ENCODE measurements at regions not wholly inside any gene's neighbourhood (a gene's known extent, or its start where the extent isn't known, plus 50 kb on each side); places are given as distances from the start of the nearest gene placed in this dataset.

DNA sequence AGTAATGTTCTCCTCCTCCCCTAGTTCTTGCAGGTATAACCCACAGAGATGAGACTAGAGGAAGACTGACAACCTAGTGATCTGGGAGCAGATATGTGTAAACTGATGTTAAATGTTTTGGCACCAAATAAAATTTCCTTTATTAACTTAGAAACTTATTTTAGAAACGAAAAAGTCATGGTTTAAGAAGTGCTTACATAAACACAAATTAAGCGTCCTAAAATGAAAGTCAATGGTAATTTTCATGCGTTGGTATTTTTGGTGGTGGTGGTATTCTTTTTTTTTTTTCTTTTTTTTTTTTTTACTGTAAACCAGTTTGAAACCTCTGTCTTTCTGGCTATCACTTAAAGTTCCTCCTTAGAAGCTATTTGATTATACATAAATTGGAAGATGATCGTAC, 1438.1 kb upstream of the TENM3 start:
- no peak overlapping the region for H3K4me2 ChIP-seq (ENCODE audit: low read length, poor library complexity, severe bottlenecking)
- WGBS = 67% methylated on average over 3 of the region's 4 CpGs

DNA sequence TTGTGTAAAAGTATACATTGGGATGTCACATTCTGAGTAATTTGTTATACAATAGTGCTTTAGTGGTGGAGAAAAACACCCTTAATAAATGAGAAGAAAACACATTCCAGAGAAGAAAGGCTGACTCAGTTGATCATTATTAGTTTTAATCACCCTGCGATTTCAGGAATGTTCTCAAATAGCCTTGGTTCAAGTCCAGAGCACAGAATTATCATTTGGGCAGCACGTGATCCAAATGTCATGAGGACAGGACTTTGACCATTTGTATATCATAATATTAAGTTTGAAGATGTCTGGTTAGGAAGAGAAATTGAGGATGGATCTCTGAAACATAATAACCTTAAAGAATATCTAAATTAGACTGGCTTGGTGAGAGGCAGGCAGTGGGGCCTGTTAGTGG, 1434.3 kb upstream of the TENM3 start:
- Histone ChIP-seq H3K27ac (ENCODE audit: low read length, poor library complexity, severe bottlenecking) (no peak overlapping the region), H2BK120ac (ENCODE audit: low read depth, low read length) (no peak overlapping the region), H3K9ac (ENCODE audit: low read length) (no peak overlapping the region), H3K9me3 (ENCODE audit: control insufficient read depth, low read length) (no peaks in the 10 kb centered on the region), H2BK5ac (ENCODE audit: low read depth, low read length, poor library complexity, severe bottlenecking) (no peak overlapping the region), H3K4me1 (ENCODE audit: control insufficient read depth, insufficient read depth, low read depth, low read length) (no peaks in the 10 kb centered on the region), H4K8ac (ENCODE audit: low read length) (no peak overlapping the region), H3K36me3 (ENCODE audit: control insufficient read depth in 1 of 2, insufficient read depth in 2 of 2, low read depth in 1 of 2, low read length in 2 of 2) (no peaks in the 10 kb centered on the region), H4K91ac (ENCODE audit: low read length) (no peak overlapping the region), H2AK5ac (ENCODE audit: low read length, severe bottlenecking) (no peak overlapping the region), H2BK15ac (ENCODE audit: low read depth, poor library complexity, severe bottlenecking) (no peak overlapping the region), H3K14ac (ENCODE audit: low read length in 2 of 2) (no peak overlapping the region), H3K79me1 (replicated peaks; ENCODE audit: low read length, poor library complexity, severe bottlenecking) (no peaks in the 10 kb centered on the region), H2BK12ac (ENCODE audit: low read length in 2 of 2) (no peak overlapping the region), H2AFZ (ENCODE audit: low read depth, low read length) (no peak overlapping the region), H3K4me2 (ENCODE audit: low read length, poor library complexity, severe bottlenecking) (no peak overlapping the region), H3K18ac (ENCODE audit: low read depth in 1 of 2, low read length in 2 of 2) (no peak overlapping the region), H3K4me3 (ENCODE audit: insufficient read depth in 1 of 2, low read depth in 1 of 2, low read length in 2 of 2) (no peak overlapping the region), H3K27me3 (ENCODE audit: control insufficient read depth in 1 of 2, insufficient read depth in 1 of 2, low read length in 2 of 2) (no peaks in the 10 kb centered on the region), H3K4ac (ENCODE audit: low read depth in 1 of 2, low read length in 2 of 2) (no peak overlapping the region), H3K23ac (ENCODE audit: low read length in 2 of 2) (no peak overlapping the region)
- DNase-seq = no peak
- WGBS = 92% methylated on average over 2 of the region's 2 CpGs

More for the DNA sequence above, 1438.1 kb upstream of the TENM3 start:
- no peaks in the 10 kb centered on the region for H3K4me1 ChIP-seq (ENCODE audit: control insufficient read depth, insufficient read depth, low read depth, low read length)
- H3K4ac ChIP-seq (ENCODE audit: low read depth in 1 of 2, low read length in 2 of 2) = no peak overlapping the region
- no peak overlapping the region for H2BK15ac ChIP-seq (ENCODE audit: low read depth, poor library complexity, severe bottlenecking)
- H2BK120ac ChIP-seq (ENCODE audit: low read depth, low read length) = no peak overlapping the region
- H3K27me3 ChIP-seq (ENCODE audit: control insufficient read depth in 1 of 2, insufficient read depth in 1 of 2, low read length in 2 of 2) = no peaks in the 10 kb centered on the region
- DNase-seq = no peak
- no peaks in the 10 kb centered on the region for H3K36me3 ChIP-seq (ENCODE audit: control insufficient read depth in 1 of 2, insufficient read depth in 2 of 2, low read depth in 1 of 2, low read length in 2 of 2)
- no peak overlapping the region for H2AFZ ChIP-seq (ENCODE audit: low read depth, low read length)
- no peak overlapping the region for H3K14ac ChIP-seq (ENCODE audit: low read length in 2 of 2)
- no peak overlapping the region for H3K27ac ChIP-seq (ENCODE audit: low read length, poor library complexity, severe bottlenecking)
- no peak overlapping the region for H3K9ac ChIP-seq (ENCODE audit: low read length)
- no peaks in the 10 kb centered on the region for H3K79me1 ChIP-seq (replicated peaks; ENCODE audit: low read length, poor library complexity, severe bottlenecking)
- no peak overlapping the region for H4K8ac ChIP-seq (ENCODE audit: low read length)
- no peak overlapping the region for H3K23ac ChIP-seq (ENCODE audit: low read length in 2 of 2)
- no peak overlapping the region for H2AK5ac ChIP-seq (ENCODE audit: low read length, severe bottlenecking)
- no peak overlapping the region for H3K18ac ChIP-seq (ENCODE audit: low read depth in 1 of 2, low read length in 2 of 2)
- H4K91ac ChIP-seq (ENCODE audit: low read length) = no peak overlapping the region
- H3K4me3 ChIP-seq (ENCODE audit: insufficient read depth in 1 of 2, low read depth in 1 of 2, low read length in 2 of 2) = no peak overlapping the region
- no peaks in the 10 kb centered on the region for H3K9me3 ChIP-seq (ENCODE audit: control insufficient read depth, low read length)
- H2BK5ac ChIP-seq (ENCODE audit: low read depth, low read length, poor library complexity, severe bottlenecking) = no peak overlapping the region
- H2BK12ac ChIP-seq (ENCODE audit: low read length in 2 of 2) = no peak overlapping the region

- H3K4me3 ChIP-seq (ENCODE audit: insufficient read depth in 1 of 2, low read depth in 1 of 2, low read length in 2 of 2) = no peak overlapping the region
- H3K4me2 ChIP-seq (ENCODE audit: low read length, poor library complexity, severe bottlenecking) = no peak overlapping the region
- no peak overlapping the region for H3K18ac ChIP-seq (ENCODE audit: low read depth in 1 of 2, low read length in 2 of 2)
- H2BK15ac ChIP-seq (ENCODE audit: low read depth, poor library complexity, severe bottlenecking) = no peak overlapping the region
- H2BK5ac ChIP-seq (ENCODE audit: low read depth, low read length, poor library complexity, severe bottlenecking) = no peak overlapping the region
- H3K9me3 ChIP-seq (ENCODE audit: control insufficient read depth, low read length) = no peaks in the 10 kb centered on the region
- no peaks in the 10 kb centered on the region for H3K79me1 ChIP-seq (replicated peaks; ENCODE audit: low read length, poor library complexity, severe bottlenecking)
- no peaks in the 10 kb centered on the region for H3K36me3 ChIP-seq (ENCODE audit: control insufficient read depth in 1 of 2, insufficient read depth in 2 of 2, low read depth in 1 of 2, low read length in 2 of 2)
- no peak overlapping the region for H2BK120ac ChIP-seq (ENCODE audit: low read depth, low read length)
- WGBS = 94% methylated on average over 4 of the region's 4 CpGs
- H3K14ac ChIP-seq (ENCODE audit: low read length in 2 of 2) = no peak overlapping the region
- H2BK12ac ChIP-seq (ENCODE audit: low read length in 2 of 2) = no peak overlapping the region
- no peaks in the 10 kb centered on the region for H3K27me3 ChIP-seq (ENCODE audit: control insufficient read depth in 1 of 2, insufficient read depth in 1 of 2, low read length in 2 of 2)
- no peak overlapping the region for H3K27ac ChIP-seq (ENCODE audit: low read length, poor library complexity, severe bottlenecking)
- H3K4ac ChIP-seq (ENCODE audit: low read depth in 1 of 2, low read length in 2 of 2) = no peak overlapping the region
- no peak overlapping the region for H4K91ac ChIP-seq (ENCODE audit: low read length)
- no peak overlapping the region for H3K23ac ChIP-seq (ENCODE audit: low read length in 2 of 2)
- no peaks in the 10 kb centered on the region for H3K4me1 ChIP-seq (ENCODE audit: control insufficient read depth, insufficient read depth, low read depth, low read length)
- no peak overlapping the region for H4K8ac ChIP-seq (ENCODE audit: low read length)
- H3K9ac ChIP-seq (ENCODE audit: low read length) = no peak overlapping the region
- H2AFZ ChIP-seq (ENCODE audit: low read depth, low read length) = no peak overlapping the region
- no peak overlapping the region for H2AK5ac ChIP-seq (ENCODE audit: low read length, severe bottlenecking)
- no peak for DNase-seq
These were observed 1433.8 kb upstream of the TENM3 start for GRCh38 chr4:180809439-180809838.

GRCh38 chr4:180810581-180810980, 1432.6 kb upstream of the TENM3 start:
- Histone ChIP-seq H3K14ac (ENCODE audit: low read length in 2 of 2) (no peak overlapping the region), H3K18ac (ENCODE audit: low read depth in 1 of 2, low read length in 2 of 2) (no peak overlapping the region), H3K23ac (ENCODE audit: low read length in 2 of 2) (no peak overlapping the region), H3K9ac (ENCODE audit: low read length) (no peak overlapping the region), H4K91ac (ENCODE audit: low read length) (no peak overlapping the region), H2BK12ac (ENCODE audit: low read length in 2 of 2) (no peak overlapping the region), H2BK120ac (ENCODE audit: low read depth, low read length) (no peak overlapping the region), H2AFZ (ENCODE audit: low read depth, low read length) (no peak overlapping the region), H3K4ac (ENCODE audit: low read depth in 1 of 2, low read length in 2 of 2) (no peak overlapping the region), H3K4me2 (ENCODE audit: low read length, poor library complexity, severe bottlenecking) (no peak overlapping the region), H3K27ac (ENCODE audit: low read length, poor library complexity, severe bottlenecking) (no peak overlapping the region), H3K9me3 (ENCODE audit: control insufficient read depth, low read length) (no peaks in the 10 kb centered on the region), H3K4me3 (ENCODE audit: insufficient read depth in 1 of 2, low read depth in 1 of 2, low read length in 2 of 2) (no peak overlapping the region), H3K4me1 (ENCODE audit: control insufficient read depth, insufficient read depth, low read depth, low read length) (no peaks in the 10 kb centered on the region), H3K36me3 (ENCODE audit: control insufficient read depth in 1 of 2, insufficient read depth in 2 of 2, low read depth in 1 of 2, low read length in 2 of 2) (no peaks in the 10 kb centered on the region), H3K27me3 (ENCODE audit: control insufficient read depth in 1 of 2, insufficient read depth in 1 of 2, low read length in 2 of 2) (no peaks in the 10 kb centered on the region), H3K79me1 (replicated peaks; ENCODE audit: low read length, poor library complexity, severe bottlenecking) (no peaks in the 10 kb centered on the region), H4K8ac (ENCODE audit: low read length) (no peak overlapping the region), H2BK5ac (ENCODE audit: low read depth, low read length, poor library complexity, severe bottlenecking) (no peak overlapping the region), H2BK15ac (ENCODE audit: low read depth, poor library complexity, severe bottlenecking) (no peak overlapping the region), H2AK5ac (ENCODE audit: low read length, severe bottlenecking) (no peak overlapping the region)
- WGBS = no CpG with 5 or more reads among the region's 1 CpG
- DNase-seq = no peak

Measured in mesenchymal stem cell (in vitro differentiated cells and primary cell).